ENCODE measurements at regions not wholly inside any gene's neighbourhood (a gene's known extent, or its start where the extent isn't known, plus 50 kb on each side); places are given as distances from the start of the nearest gene placed in this dataset.

GRCh38 chr17:5789528-5789927 lies 205.2 kb upstream of the NLRP1 start:
- no peak overlapping the region for H2AFZ ChIP-seq (ENCODE audit: low read depth, low read length, severe bottlenecking)
- H3K9me2 ChIP-seq (replicated peaks; ENCODE audit: insufficient read depth, low read length) = no peaks in the 10 kb centered on the region
- no peak overlapping the region for H3K4me3 ChIP-seq (ENCODE audit: insufficient read depth, low read length, poor library complexity, severe bottlenecking)
- no peaks in the 10 kb centered on the region for H4K20me1 ChIP-seq (ENCODE audit: low read depth, low read length)
- no peaks in the 10 kb centered on the region for H3K79me2 ChIP-seq (ENCODE audit: insufficient read depth, low read length)
- H3K27me3 ChIP-seq (ENCODE audit: low read length) = no peaks in the 10 kb centered on the region
- no peaks in the 10 kb centered on the region for H3K36me3 ChIP-seq (ENCODE audit: low read length)
- H3K4me2 ChIP-seq (ENCODE audit: low read depth, low read length, poor library complexity, severe bottlenecking) = no peak overlapping the region
- no peak for TF ChIP-seq EZH2phosphoT487 (conservative IDR thresholded peaks at IDR 0.05; ENCODE audit: low read length)
- TF ChIP-seq, protein P1, sequence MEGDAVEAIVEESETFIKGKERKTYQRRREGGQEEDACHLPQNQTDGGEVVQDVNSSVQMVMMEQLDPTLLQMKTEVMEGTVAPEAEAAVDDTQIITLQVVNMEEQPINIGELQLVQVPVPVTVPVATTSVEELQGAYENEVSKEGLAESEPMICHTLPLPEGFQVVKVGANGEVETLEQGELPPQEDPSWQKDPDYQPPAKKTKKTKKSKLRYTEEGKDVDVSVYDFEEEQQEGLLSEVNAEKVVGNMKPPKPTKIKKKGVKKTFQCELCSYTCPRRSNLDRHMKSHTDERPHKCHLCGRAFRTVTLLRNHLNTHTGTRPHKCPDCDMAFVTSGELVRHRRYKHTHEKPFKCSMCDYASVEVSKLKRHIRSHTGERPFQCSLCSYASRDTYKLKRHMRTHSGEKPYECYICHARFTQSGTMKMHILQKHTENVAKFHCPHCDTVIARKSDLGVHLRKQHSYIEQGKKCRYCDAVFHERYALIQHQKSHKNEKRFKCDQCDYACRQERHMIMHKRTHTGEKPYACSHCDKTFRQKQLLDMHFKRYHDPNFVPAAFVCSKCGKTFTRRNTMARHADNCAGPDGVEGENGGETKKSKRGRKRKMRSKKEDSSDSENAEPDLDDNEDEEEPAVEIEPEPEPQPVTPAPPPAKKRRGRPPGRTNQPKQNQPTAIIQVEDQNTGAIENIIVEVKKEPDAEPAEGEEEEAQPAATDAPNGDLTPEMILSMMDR (IDR thresholded peaks at IDR 0.05; ENCODE audit: insufficient read depth, low read length, poor library complexity, severe bottlenecking) = no peak
- no peaks in the 10 kb centered on the region for H3F3A ChIP-seq (ENCODE audit: insufficient read depth)
- no peak overlapping the region for H3K9ac ChIP-seq (ENCODE audit: low read length)
- H3K9me3 ChIP-seq (ENCODE audit: insufficient read depth, low read length) = peaks cover 7% of the 10 kb centered on the region; the same call in 1 of the 2 replicates
- no peak overlapping the region for H3K27ac ChIP-seq (ENCODE audit: low read depth, low read length)

- Histone ChIP-seq H3K79me2 (ENCODE audit: insufficient read depth, low read length) (no peaks in the 10 kb centered on the region), H3K9me3 (ENCODE audit: insufficient read depth, low read length) (peaks cover 7% of the 10 kb centered on the region; the same call in 1 of the 2 replicates), H3K27me3 (ENCODE audit: low read length) (no peaks in the 10 kb centered on the region), H3F3A (ENCODE audit: insufficient read depth) (no peaks in the 10 kb centered on the region), H3K36me3 (ENCODE audit: low read length) (no peaks in the 10 kb centered on the region), H3K27ac (ENCODE audit: low read depth, low read length) (no peak overlapping the region), H4K20me1 (ENCODE audit: low read depth, low read length) (no peaks in the 10 kb centered on the region), H3K4me2 (ENCODE audit: low read depth, low read length, poor library complexity, severe bottlenecking) (no peak overlapping the region), H3K4me3 (ENCODE audit: insufficient read depth, low read length, poor library complexity, severe bottlenecking) (no peak overlapping the region), H2AFZ (ENCODE audit: low read depth, low read length, severe bottlenecking) (no peak overlapping the region), H3K9me2 (replicated peaks; ENCODE audit: insufficient read depth, low read length) (no peaks in the 10 kb centered on the region), H3K9ac (ENCODE audit: low read length) (no peak overlapping the region)
- TF ChIP-seq EZH2phosphoT487 (conservative IDR thresholded peaks at IDR 0.05; ENCODE audit: low read length) = no peak
These were observed 208.8 kb upstream of the NLRP1 start for GRCh38 chr17:5793157-5793556.

- H3K36me3 ChIP-seq (ENCODE audit: low read length) = no peaks in the 10 kb centered on the region
- no peak overlapping the region for H3K4me2 ChIP-seq (ENCODE audit: low read depth, low read length, poor library complexity, severe bottlenecking)
These were observed 209.6 kb upstream of the NLRP1 start for GRCh38 chr17:5793899-5794298.

DNA sequence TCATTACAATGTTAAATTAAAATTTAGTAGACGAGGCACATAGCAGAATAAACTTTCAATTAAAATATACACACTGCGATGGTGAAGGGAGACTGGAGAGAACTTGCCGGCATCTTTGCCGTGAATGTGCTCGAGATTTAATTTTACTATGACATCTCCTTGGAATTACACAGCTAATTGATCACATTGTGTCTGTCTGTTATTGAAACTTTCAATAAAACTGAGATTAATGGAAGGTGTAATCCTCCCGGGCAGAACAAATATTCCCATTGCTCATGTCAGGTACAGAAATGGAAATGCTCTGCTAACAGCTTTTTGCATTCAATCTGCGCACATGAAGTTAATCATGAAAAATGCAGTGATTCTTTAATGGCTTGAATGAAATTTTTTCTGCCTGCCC lies 210.1 kb upstream of the NLRP1 start:
- H4K20me1 ChIP-seq (ENCODE audit: low read depth, low read length) = no peaks in the 10 kb centered on the region
- no peaks in the 10 kb centered on the region for H3F3A ChIP-seq (ENCODE audit: insufficient read depth)
- no peak overlapping the region for H2AFZ ChIP-seq (ENCODE audit: low read depth, low read length, severe bottlenecking)
- H3K9ac ChIP-seq (ENCODE audit: low read length) = no peak overlapping the region
- peaks cover 7% of the 10 kb centered on the region; the same call in 1 of the 2 replicates for H3K9me3 ChIP-seq (ENCODE audit: insufficient read depth, low read length)
- H3K36me3 ChIP-seq (ENCODE audit: low read length) = no peaks in the 10 kb centered on the region
- no peak overlapping the region for H3K27ac ChIP-seq (ENCODE audit: low read depth, low read length)
- H3K4me2 ChIP-seq (ENCODE audit: low read depth, low read length, poor library complexity, severe bottlenecking) = no peak overlapping the region
- H3K27me3 ChIP-seq (ENCODE audit: low read length) = no peaks in the 10 kb centered on the region
- TF ChIP-seq, protein P1 (IDR thresholded peaks at IDR 0.05; ENCODE audit: insufficient read depth, low read length, poor library complexity, severe bottlenecking) = no peak
- TF ChIP-seq EZH2phosphoT487 (conservative IDR thresholded peaks at IDR 0.05; ENCODE audit: low read length) = no peak
- no peaks in the 10 kb centered on the region for H3K79me2 ChIP-seq (ENCODE audit: insufficient read depth, low read length)
- no peaks in the 10 kb centered on the region for H3K9me2 ChIP-seq (replicated peaks; ENCODE audit: insufficient read depth, low read length)
- H3K4me3 ChIP-seq (ENCODE audit: insufficient read depth, low read length, poor library complexity, severe bottlenecking) = no peak overlapping the region

More at GRCh38 chr17:5793899-5794298, 209.6 kb upstream of the NLRP1 start:
- no peak overlapping the region for H2AFZ ChIP-seq (ENCODE audit: low read depth, low read length, severe bottlenecking)
- H3K4me3 ChIP-seq (ENCODE audit: insufficient read depth, low read length, poor library complexity, severe bottlenecking) = no peak overlapping the region
- H3K9ac ChIP-seq (ENCODE audit: low read length) = no peak overlapping the region
- TF ChIP-seq, protein P1 (IDR thresholded peaks at IDR 0.05; ENCODE audit: insufficient read depth, low read length, poor library complexity, severe bottlenecking) = no peak
- no peak for TF ChIP-seq EZH2phosphoT487 (conservative IDR thresholded peaks at IDR 0.05; ENCODE audit: low read length)
- H3K9me3 ChIP-seq (ENCODE audit: insufficient read depth, low read length) = peaks cover 7% of the 10 kb centered on the region; the same call in 1 of the 2 replicates
- no peaks in the 10 kb centered on the region for H4K20me1 ChIP-seq (ENCODE audit: low read depth, low read length)
- no peaks in the 10 kb centered on the region for H3K9me2 ChIP-seq (replicated peaks; ENCODE audit: insufficient read depth, low read length)
- no peaks in the 10 kb centered on the region for H3K27me3 ChIP-seq (ENCODE audit: low read length)
- no peaks in the 10 kb centered on the region for H3K79me2 ChIP-seq (ENCODE audit: insufficient read depth, low read length)
- no peaks in the 10 kb centered on the region for H3F3A ChIP-seq (ENCODE audit: insufficient read depth)
- no peak overlapping the region for H3K27ac ChIP-seq (ENCODE audit: low read depth, low read length)

Data from SU-DHL-6 (cell line).